Thoracic aorta (tissue), 2 donors: ENCODE measurements at regions not wholly inside any gene's neighbourhood (a gene's known extent, or its start where the extent isn't known, plus 50 kb on each side); places are given as distances from the start of the nearest gene placed in this dataset.

Source experiments
- ATAC-seq: fragments of 150-250 bp; one replicate; pipeline ENCODE4 v1.8.0; 2017; ENCODE audit warnings: low read depth; ENCODE audit not compliant: insufficient number of reproducible peaks, low FRiP score
- DNase-seq: peaks from one replicate; pipeline ENCODE4 v3.0.0-alpha.2; 2020; ENCODE audit warnings: low spot score
- H3K27ac ChIP-seq, 2 donors: fragments of 200-600 bp; sonication (generic); 1 replicate in 1 of 2; 2 replicates in 1 of 2; pipeline ENCODE4 v1.5.1; 2016; ENCODE audit warnings: mild to moderate bottlenecking in 2 of 2, moderate library complexity in 2 of 2
- H3K27me3 ChIP-seq: fragments of 200-600 bp; sonication (generic); replicated peaks from 2 replicates; pipeline ENCODE4 v1.6.0; 2016; ENCODE audit warnings: mild to moderate bottlenecking; ENCODE audit not compliant: insufficient read depth
- H3K36me3 ChIP-seq: fragments of 200-600 bp; sonication (generic); one replicate; pipeline ENCODE4 v1.5.1; 2016
- H3K4me1 ChIP-seq, 2 donors: fragments of 200-600 bp; sonication (generic); 1 replicate in 1 of 2; 2 replicates in 1 of 2; pipeline versions ENCODE4 v1.5.1 to v1.6.0; 2016; ENCODE audit warnings: low read depth in 2 of 2, mild to moderate bottlenecking in 1 of 2; ENCODE audit not compliant: control insufficient read depth in 1 of 2
- H3K4me3 ChIP-seq: fragments of 200-600 bp; sonication (generic); 2 replicates; pipeline ENCODE4 v1.5.1; 2016; ENCODE audit warnings: mild to moderate bottlenecking
- H3K9me3 ChIP-seq: fragments of 200-600 bp; sonication (generic); 2 replicates; pipeline ENCODE4 v1.5.1; 2016
- CTCF ChIP-seq: fragments of 200-600 bp; sonication (generic); IDR thresholded peaks from one replicate; pipeline ENCODE4 v1.5.1; 2019; ENCODE audit warnings: antibody characterized with exemption

GRCh38 chr12:25761356-25761755 is 197.1 kb upstream of the RASSF8 start:
- no peak for TF ChIP-seq CTCF
- no peaks in the 10 kb centered on the region for H3K27me3 ChIP-seq
- no peak overlapping the region for H3K4me3 ChIP-seq
- H3K9me3 ChIP-seq: no peaks in the 10 kb centered on the region
- no peaks in the 10 kb centered on the region for H3K36me3 ChIP-seq
- ATAC-seq (no peak), DNase-seq (no peak)
- no peaks in the 10 kb centered on the region for H3K4me1 ChIP-seq
- H3K27ac ChIP-seq: no peak overlapping the region

- no peak for TF ChIP-seq CTCF
- ATAC-seq: no peak
These were observed 194.1 kb upstream of the RASSF8 start for GRCh38 chr12:25764409-25764808.

GRCh38 chr12:25764892-25765291 is 193.6 kb upstream of the RASSF8 start:
- no peaks in the 10 kb centered on the region for H3K4me1 ChIP-seq
- no peak for ATAC-seq
- H3K9me3 ChIP-seq: no peaks in the 10 kb centered on the region
- no peak for DNase-seq
- no peak overlapping the region for H3K4me3 ChIP-seq
- H3K27me3 ChIP-seq: no peaks in the 10 kb centered on the region
- no peak overlapping the region for H3K27ac ChIP-seq
- H3K36me3 ChIP-seq: no peaks in the 10 kb centered on the region
- TF ChIP-seq CTCF: no peak

More at GRCh38 chr12:25764409-25764808, 194.1 kb upstream of the RASSF8 start:
- DNase-seq: no peak
- Histone ChIP-seq H3K4me1 (no peaks in the 10 kb centered on the region), H3K9me3 (no peaks in the 10 kb centered on the region), H3K27ac (no peak overlapping the region), H3K27me3 (no peaks in the 10 kb centered on the region), H3K36me3 (no peaks in the 10 kb centered on the region), H3K4me3 (no peak overlapping the region)

GRCh38 chr12:25767606-25768005 is 190.9 kb upstream of the RASSF8 start:
- no peak overlapping the region for H3K4me3 ChIP-seq
- no peak overlapping the region for H3K27ac ChIP-seq
- no peak for TF ChIP-seq CTCF
- H3K4me1 ChIP-seq: no peaks in the 10 kb centered on the region
- ATAC-seq (no peak), DNase-seq (no peak)
- no peaks in the 10 kb centered on the region for H3K9me3 ChIP-seq
- H3K36me3 ChIP-seq: no peaks in the 10 kb centered on the region
- no peaks in the 10 kb centered on the region for H3K27me3 ChIP-seq

- no peak for TF ChIP-seq CTCF
These were observed 190.3 kb upstream of the RASSF8 start for GRCh38 chr12:25768151-25768550.

More at GRCh38 chr12:25768151-25768550, 190.3 kb upstream of the RASSF8 start:
- ATAC-seq (no peak), DNase-seq (no peak)
- Histone ChIP-seq H3K27me3 (no peaks in the 10 kb centered on the region), H3K27ac (no peak overlapping the region), H3K4me3 (no peak overlapping the region), H3K36me3 (no peaks in the 10 kb centered on the region), H3K9me3 (no peaks in the 10 kb centered on the region), H3K4me1 (no peaks in the 10 kb centered on the region)
